ENCODE measurements at regions not wholly inside any gene's neighbourhood (a gene's known extent, or its start where the extent isn't known, plus 50 kb on each side); places are given as distances from the start of the nearest gene placed in this dataset.

- in situ Hi-C loops (cut with HindIII; ENCODE audit: low pct_unique_long_range_greater_than_20kb, low sequenced_read_pairs), result no loop called here
- DNase-seq (ENCODE audit: low read depth, low spot score), result no peak
These were observed 281.5 kb downstream of the EN1 start for GRCh38 chr2:118565786-118566540.

GRCh38 chr2:118565301-118565700 is 282.1 kb downstream of the EN1 start:
- DNase-seq (ENCODE audit: low read depth, low spot score), result no peak
- in situ Hi-C loops (cut with HindIII; ENCODE audit: low pct_unique_long_range_greater_than_20kb, low sequenced_read_pairs), result no loop called here

- in situ Hi-C loops (cut with HindIII; ENCODE audit: low pct_unique_long_range_greater_than_20kb, low sequenced_read_pairs), result no loop called here
- no peak for DNase-seq (ENCODE audit: low read depth, low spot score)
These were observed 285.3 kb downstream of the EN1 start for GRCh38 chr2:118562144-118562543.

- DNase-seq (ENCODE audit: low read depth, low spot score), result no peak
- in situ Hi-C loops (cut with HindIII; ENCODE audit: low pct_unique_long_range_greater_than_20kb, low sequenced_read_pairs), result no loop called here
These were observed 288.6 kb downstream of the EN1 start for GRCh38 chr2:118558846-118559245.

GRCh38 chr2:118557791-118558190 is 289.7 kb downstream of the EN1 start:
- DNase-seq (ENCODE audit: low read depth, low spot score), result no peak
- in situ Hi-C loops (cut with HindIII; ENCODE audit: low pct_unique_long_range_greater_than_20kb, low sequenced_read_pairs), result no loop called here

- in situ Hi-C loops (cut with HindIII; ENCODE audit: low pct_unique_long_range_greater_than_20kb, low sequenced_read_pairs), result no loop called here
- DNase-seq (ENCODE audit: low read depth, low spot score), result no peak
These were observed 290.4 kb downstream of the EN1 start for GRCh38 chr2:118557016-118557415.

GRCh38 chr2:118554616-118555015 is 292.8 kb downstream of the EN1 start:
- peak; percentile 4 for DNase-seq (ENCODE audit: low read depth, low spot score)
- in situ Hi-C loops (cut with HindIII; ENCODE audit: low pct_unique_long_range_greater_than_20kb, low sequenced_read_pairs), result no loop called here

- in situ Hi-C loops (cut with HindIII; ENCODE audit: low pct_unique_long_range_greater_than_20kb, low sequenced_read_pairs), result no loop called here
- DNase-seq (ENCODE audit: low read depth, low spot score), result peak; percentile 3
These were observed 297.9 kb downstream of the EN1 start for GRCh38 chr2:118549503-118549902.

GRCh38 chr2:118548880-118549488 is 298.5 kb downstream of the EN1 start:
- no peak for DNase-seq (ENCODE audit: low read depth, low spot score)
- in situ Hi-C loops (cut with HindIII; ENCODE audit: low pct_unique_long_range_greater_than_20kb, low sequenced_read_pairs), result no loop called here

GRCh38 chr2:118539290-118539689 is 308.2 kb downstream of the EN1 start:
- in situ Hi-C loops (cut with HindIII; ENCODE audit: low pct_unique_long_range_greater_than_20kb, low sequenced_read_pairs), result no loop called here
- DNase-seq (ENCODE audit: low read depth, low spot score), result peak; percentile 54

GRCh38 chr2:118536306-118536705 is 311.1 kb downstream of the EN1 start:
- in situ Hi-C loops (cut with HindIII; ENCODE audit: low pct_unique_long_range_greater_than_20kb, low sequenced_read_pairs), result no loop called here
- DNase-seq (ENCODE audit: low read depth, low spot score), result no peak

- in situ Hi-C loops (cut with HindIII; ENCODE audit: low pct_unique_long_range_greater_than_20kb, low sequenced_read_pairs), result no loop called here
These were observed 311.6 kb downstream of the EN1 start for GRCh38 chr2:118535818-118536212.

GRCh38 chr2:118535171-118535817 is 312.2 kb downstream of the EN1 start:
- DNase-seq (ENCODE audit: low read depth, low spot score), result no peak
- in situ Hi-C loops (cut with HindIII; ENCODE audit: low pct_unique_long_range_greater_than_20kb, low sequenced_read_pairs), result no loop called here

More at GRCh38 chr2:118535818-118536212, 311.6 kb downstream of the EN1 start:
- DNase-seq (ENCODE audit: low read depth, low spot score), result no peak

GRCh38 chr2:118530976-118531375 is 316.5 kb downstream of the EN1 start:
- DNase-seq (ENCODE audit: low read depth, low spot score), result no peak
- in situ Hi-C loops (cut with HindIII; ENCODE audit: low pct_unique_long_range_greater_than_20kb, low sequenced_read_pairs), result no loop called here

GRCh38 chr2:118529908-118530599 is 317.4 kb downstream of the EN1 start:
- in situ Hi-C loops (cut with HindIII; ENCODE audit: low pct_unique_long_range_greater_than_20kb, low sequenced_read_pairs), result no loop called here
- DNase-seq (ENCODE audit: low read depth, low spot score), result no peak

GRCh38 chr2:118527571-118527970 is 319.9 kb downstream of the EN1 start:
- in situ Hi-C loops (cut with HindIII; ENCODE audit: low pct_unique_long_range_greater_than_20kb, low sequenced_read_pairs), result no loop called here

GRCh38 chr2:118525346-118525745 is 322.1 kb downstream of the EN1 start:
- no peak for DNase-seq (ENCODE audit: low read depth, low spot score)
- in situ Hi-C loops (cut with HindIII; ENCODE audit: low pct_unique_long_range_greater_than_20kb, low sequenced_read_pairs), result no loop called here

More at GRCh38 chr2:118527571-118527970, 319.9 kb downstream of the EN1 start:
- DNase-seq (ENCODE audit: low read depth, low spot score), result no peak

GRCh38 chr2:118524911-118525310 is 322.5 kb downstream of the EN1 start:
- in situ Hi-C loops (cut with HindIII; ENCODE audit: low pct_unique_long_range_greater_than_20kb, low sequenced_read_pairs), result no loop called here

More at GRCh38 chr2:118524911-118525310, 322.5 kb downstream of the EN1 start:
- no peak for DNase-seq (ENCODE audit: low read depth, low spot score)

All from SK-MEL-5 (cell line).